HCT116 (cell line): ENCODE measurements at regions not wholly inside any gene's neighbourhood (a gene's known extent, or its start where the extent isn't known, plus 50 kb on each side); places are given as distances from the start of the nearest gene placed in this dataset.

Source experiments
- ATAC-seq: fragments of 200-7000 bp; cut with Tn5 transposase; 2 replicates; pipeline ENCODE4 v1.9.1; 2020; ENCODE audit warnings: mild to moderate bottlenecking, moderate library complexity
- BruUV-seq: library from RNA; stranded (reverse); fragments of 400-500 nt; replicated peaks from 2 replicates; lab custom pipeline; 2021; lab: Mats Ljungman, UMichigan
- CTCF ChIA-PET: fragments of 300-600 bp; sonication (Branson Sonifier 250); formaldehyde crosslinking; loops from one replicate; lab custom pipeline; 2021; ENCODE audit warnings: antibody characterized with exemption; lab: Charles Lee
- POLR2A ChIA-PET: fragments of 300-600, 350-600 bp; sonication (Branson Sonifier 250); formaldehyde crosslinking; loops from one replicate; lab custom pipeline; 2021; ENCODE audit warnings: antibody characterized with exemption; lab: Charles Lee
- RAD21 ChIA-PET, 2 experiments: fragments of 300-600 bp; sonication (Branson Sonifier 250); formaldehyde crosslinking; loops; one replicate each; lab custom pipeline; 2023; ENCODE audit warnings: low total read pairs in 2 of 2; ENCODE audit not compliant: uncharacterized antibody in 2 of 2, unreplicated experiment in 2 of 2, low non-redundant PET in 1 of 2; lab: Charles Lee
- DNase-seq: peaks from one replicate; pipeline ENCODE4 v3.0.0-alpha.2; 2010; ENCODE audit warnings: low read depth, low spot score
- H2AFZ ChIP-seq: fragments of 200-600 bp; shearing (Covaris generic), sonication (generic); 2 replicates; pipeline ENCODE4 v1.6.1; 2017; ENCODE audit warnings: low read depth, mixed run types, mixed read lengths, antibody characterized with exemption, low read length; ENCODE audit not compliant: poor library complexity, severe bottlenecking
- H3K27ac ChIP-seq: 2 replicates; pipeline ENCODE4 v1.5.1; 2012; ENCODE audit warnings: low read depth, low read length
- H3K27me3 ChIP-seq: fragments of 200-600 bp; sonication (generic); 2 replicates; pipeline ENCODE4 v1.6.1; 2016; ENCODE audit warnings: mixed run types, low read length, mixed read lengths; ENCODE audit not compliant: insufficient read depth
- H3K36me3 ChIP-seq, 2 experiments: fragments of 200-500 bp in 1 of 2; fragments of 200-600 bp in 1 of 2; sonication (Bioruptor generic) in 1 of 2; sonication (generic) in 1 of 2; 2 replicates each; pipeline versions ENCODE4 v1.5.1 to v1.6.1; 2014 to 2016; ENCODE audit warnings: low read length in 2 of 2, inconsistent platforms in 1 of 2, mixed read lengths in 1 of 2, mixed run types in 1 of 2; ENCODE audit not compliant: insufficient read depth in 2 of 2, control insufficient read depth in 1 of 2
- H3K4me1 ChIP-seq, 2 experiments: fragments of 200-600 bp in 1 of 2; sonication (generic) in 1 of 2; 2 replicates each; pipeline versions ENCODE4 v1.5.1 to v1.6.1; 2012 to 2017; ENCODE audit warnings: low read length in 2 of 2, inconsistent platforms in 1 of 2, mild to moderate bottlenecking in 1 of 2, mixed read lengths in 1 of 2, mixed run types in 1 of 2, moderate library complexity in 1 of 2; ENCODE audit not compliant: insufficient read depth in 2 of 2, control insufficient read depth in 1 of 2
- H3K4me2 ChIP-seq: fragments of 200-600 bp; sonication (generic); 2 replicates; pipeline ENCODE4 v1.6.1; 2017; ENCODE audit warnings: mixed run types, low read length, mixed read lengths
- H3K4me3 ChIP-seq, 2 experiments: fragments of 200-600 bp in 1 of 2; sonication (generic) in 1 of 2; replicated peaks in 1 of 2; 2 replicates each; pipeline ENCODE4 v1.5.1; 2011 to 2016; ENCODE audit warnings: low read length in 2 of 2, control low read depth in 1 of 2, low read depth in 1 of 2, mild to moderate bottlenecking in 1 of 2, mixed read lengths in 1 of 2, mixed run types in 1 of 2
- H3K79me2 ChIP-seq: fragments of 200-600 bp; sonication (generic); 2 replicates; pipeline ENCODE4 v1.6.1; 2017; ENCODE audit warnings: mild to moderate bottlenecking, mixed run types, low read length, moderate library complexity, mixed read lengths; ENCODE audit not compliant: insufficient read depth
- H3K9ac ChIP-seq: fragments of 200-600 bp; sonication (generic); 2 replicates; pipeline ENCODE4 v1.6.1; 2016; ENCODE audit warnings: low read length, mixed read lengths
- H3K9me2 ChIP-seq: fragments of 200-600 bp; sonication (generic), shearing (Covaris generic); 2 replicates; pipeline ENCODE4 v1.6.1; 2017; ENCODE audit warnings: mixed run types, mild to moderate bottlenecking, moderate library complexity; ENCODE audit not compliant: insufficient read depth
- H3K9me3 ChIP-seq, 2 experiments: fragments of 200-500 bp in 1 of 2; fragments of 200-600 bp in 1 of 2; sonication (Bioruptor generic) in 1 of 2; sonication (generic) in 1 of 2; 2 replicates each; pipeline ENCODE4 v1.6.1; 2014 to 2017; ENCODE audit warnings: low read length in 2 of 2, mixed read lengths in 2 of 2, inconsistent platforms in 1 of 2, low read depth in 1 of 2, mild to moderate bottlenecking in 1 of 2, mixed run types in 1 of 2, moderate library complexity in 1 of 2; ENCODE audit not compliant: control insufficient read depth in 1 of 2, insufficient read depth in 1 of 2
- H4K20me1 ChIP-seq: fragments of 200-600 bp; sonication (generic), shearing (Covaris generic); 2 replicates; pipeline ENCODE4 v1.6.1; 2017; ENCODE audit warnings: mixed run types, mild to moderate bottlenecking, moderate library complexity; ENCODE audit not compliant: insufficient read depth
- CBX3 ChIP-seq: IDR thresholded peaks from 2 replicates; pipeline ENCODE4 v1.6.1; 2012; ENCODE audit warnings: low read depth
- CEBPB ChIP-seq: IDR thresholded peaks from 2 replicates; pipeline ENCODE4 v1.6.1; 2012; ENCODE audit warnings: low read depth
- EZH2 ChIP-seq: fragments of 200-600 bp; sonication (generic); IDR thresholded peaks from 2 replicates; pipeline ENCODE4 v1.6.1; 2017; ENCODE audit warnings: antibody characterized with exemption, mixed run types
- EZH2phosphoT487 ChIP-seq: fragments of 200-600 bp; IDR thresholded peaks from 2 replicates; pipeline ENCODE4 v1.6.1; 2018; ENCODE audit warnings: antibody characterized with exemption, borderline replicate concordance
- FOSL1 ChIP-seq: IDR thresholded peaks from 2 replicates; pipeline ENCODE4 v1.6.1; 2012; ENCODE audit warnings: low read depth
- POLR2A ChIP-seq: IDR thresholded peaks from 2 replicates; pipeline ENCODE4 v1.7.0; 2011; ENCODE audit warnings: borderline replicate concordance; ENCODE audit not compliant: insufficient read depth, insufficient read length; ENCODE audit errors: extremely low read depth
- POLR2AphosphoS5 ChIP-seq: IDR thresholded peaks from 2 replicates; pipeline ENCODE4 v1.6.1; 2011; ENCODE audit warnings: mild to moderate bottlenecking, low read depth, low read length, moderate library complexity
- RAD21 ChIP-seq: IDR thresholded peaks from 2 replicates; pipeline ENCODE4 v1.6.1; 2012; ENCODE audit warnings: low read depth, mild to moderate bottlenecking
- REST ChIP-seq: IDR thresholded peaks from 2 replicates; pipeline ENCODE4 v1.6.1; 2012; ENCODE audit warnings: low read depth
- SP1 ChIP-seq: IDR thresholded peaks from 2 replicates; pipeline ENCODE4 v1.6.1; 2012; ENCODE audit warnings: low read depth
- SRF ChIP-seq: IDR thresholded peaks from 2 replicates; pipeline ENCODE4 v1.6.1; 2012; ENCODE audit warnings: low read depth
- TCF7L2 ChIP-seq: IDR thresholded peaks from 2 replicates; pipeline ENCODE4 v1.7.0; 2011; ENCODE audit warnings: borderline replicate concordance, inconsistent platforms; ENCODE audit not compliant: insufficient read depth, insufficient read length; ENCODE audit errors: extremely low read depth
- YY1 ChIP-seq: IDR thresholded peaks from 2 replicates; pipeline ENCODE4 v1.6.1; 2011; ENCODE audit warnings: low read length, low read depth, moderate library complexity, mild to moderate bottlenecking; ENCODE audit not compliant: insufficient replicate concordance; ENCODE audit errors: extremely low read depth
- ZFX ChIP-seq: fragments of 450-650 bp; IDR thresholded peaks from 2 replicates; pipeline ENCODE4 v1.6.1; 2017
- ZNF274 ChIP-seq: fragments of 200-500 bp; sonication (Bioruptor generic); IDR thresholded peaks from 2 replicates; pipeline ENCODE4 v1.6.1; 2014; ENCODE audit warnings: mild to moderate bottlenecking, low read depth, low read length, inconsistent platforms
- intact Hi-C: fragments of 100-400 bp; cut with micrococcal nuclease; formaldehyde crosslinking; loops from 2 replicates; pipeline ENCODE4 v1.10.0; 2022
- TF ChIP-seq, protein P1 (sequence below), 3 experiments: fragments of 200-600 bp in 1 of 3; sonication (generic) in 1 of 3; IDR thresholded peaks in 2 of 3; conservative IDR thresholded peaks in 1 of 3; 2 replicates each; pipeline ENCODE4 v1.5.1; 2012 to 2017; ENCODE audit warnings: low read depth in 2 of 3, low read length in 2 of 3, antibody characterized with exemption in 1 of 3, borderline replicate concordance in 1 of 3, control low read depth in 1 of 3, mild to moderate bottlenecking in 1 of 3, mixed read lengths in 1 of 3, mixed run types in 1 of 3, moderate library complexity in 1 of 3; ENCODE audit not compliant: insufficient read depth in 1 of 3

- TF ChIP-seq CEBPB = no peak
- TF ChIP-seq, protein P1, sequence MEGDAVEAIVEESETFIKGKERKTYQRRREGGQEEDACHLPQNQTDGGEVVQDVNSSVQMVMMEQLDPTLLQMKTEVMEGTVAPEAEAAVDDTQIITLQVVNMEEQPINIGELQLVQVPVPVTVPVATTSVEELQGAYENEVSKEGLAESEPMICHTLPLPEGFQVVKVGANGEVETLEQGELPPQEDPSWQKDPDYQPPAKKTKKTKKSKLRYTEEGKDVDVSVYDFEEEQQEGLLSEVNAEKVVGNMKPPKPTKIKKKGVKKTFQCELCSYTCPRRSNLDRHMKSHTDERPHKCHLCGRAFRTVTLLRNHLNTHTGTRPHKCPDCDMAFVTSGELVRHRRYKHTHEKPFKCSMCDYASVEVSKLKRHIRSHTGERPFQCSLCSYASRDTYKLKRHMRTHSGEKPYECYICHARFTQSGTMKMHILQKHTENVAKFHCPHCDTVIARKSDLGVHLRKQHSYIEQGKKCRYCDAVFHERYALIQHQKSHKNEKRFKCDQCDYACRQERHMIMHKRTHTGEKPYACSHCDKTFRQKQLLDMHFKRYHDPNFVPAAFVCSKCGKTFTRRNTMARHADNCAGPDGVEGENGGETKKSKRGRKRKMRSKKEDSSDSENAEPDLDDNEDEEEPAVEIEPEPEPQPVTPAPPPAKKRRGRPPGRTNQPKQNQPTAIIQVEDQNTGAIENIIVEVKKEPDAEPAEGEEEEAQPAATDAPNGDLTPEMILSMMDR (IDR thresholded peaks at IDR 0.05 in 2 of 3, conservative IDR thresholded peaks at IDR 0.05 in 1 of 3; ENCODE audit: borderline replicate concordance in 1 of 3, insufficient read depth in 1 of 3, low read depth in 2 of 3, low read length in 2 of 3) = no peak
- TF ChIP-seq EZH2phosphoT487 = no peak
- TF ChIP-seq YY1 = no peak
- no peak for TF ChIP-seq CBX3
- TF ChIP-seq, all 23 proteins: peak for 0
Measured at GRCh38 chr13:95499811-95500712, 52.5 kb upstream of the CLDN10 start (continued).

DNA sequence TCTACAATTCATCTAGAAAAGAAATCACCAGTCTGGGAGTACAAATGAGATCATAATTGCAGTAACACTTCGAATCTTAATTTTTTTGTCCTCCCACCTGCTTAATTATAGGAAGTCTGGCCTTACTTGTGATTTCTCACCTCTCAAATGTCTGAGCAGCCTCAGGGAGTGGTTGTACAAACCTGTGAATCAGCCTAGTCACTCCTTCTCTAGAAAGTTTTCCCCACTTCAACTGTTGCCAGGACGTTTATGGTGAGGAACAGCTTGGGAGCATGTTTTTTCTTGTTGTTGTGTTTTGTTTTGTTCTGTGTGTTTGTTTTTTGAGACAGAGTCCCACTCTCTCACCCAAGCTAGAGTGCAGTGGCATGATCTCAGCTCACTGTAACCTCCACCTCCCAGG is 50.3 kb upstream of the CLDN10 start:
- CTCF ChIA-PET = no interaction called here

More for the DNA sequence above, 50.3 kb upstream of the CLDN10 start:
- Histone ChIP-seq H3K9me3 (no peaks in the 10 kb centered on the region), H3K4me3 (no peak overlapping the region), H3K9me2 (no peaks in the 10 kb centered on the region), H3K9ac (no peak overlapping the region), H3K79me2 (no peaks in the 10 kb centered on the region), H3K27me3 (no peaks in the 10 kb centered on the region), H4K20me1 (no peaks in the 10 kb centered on the region), H2AFZ (no peak overlapping the region), H3K36me3 (no peaks in the 10 kb centered on the region), H3K27ac (no peak overlapping the region), H3K4me2 (no peak overlapping the region), H3K4me1 (no peaks in the 10 kb centered on the region)
- RAD21 ChIA-PET = no interaction called here
- ATAC-seq (no peak), DNase-seq (no peak)
- POLR2A ChIA-PET = no interaction called here
- no TSS peak for BruUV-seq
- intact Hi-C loops = no loop called here
- no peak for TF ChIP-seq REST
- TF ChIP-seq, protein P1 (IDR thresholded peaks at IDR 0.05 in 2 of 3, conservative IDR thresholded peaks at IDR 0.05 in 1 of 3; ENCODE audit: borderline replicate concordance in 1 of 3, insufficient read depth in 1 of 3, low read depth in 2 of 3, low read length in 2 of 3) = no peak
- TF ChIP-seq YY1 = no peak
- no peak for TF ChIP-seq TCF7L2
- no peak for TF ChIP-seq FOSL1
- TF ChIP-seq POLR2AphosphoS5 = no peak
- no peak for TF ChIP-seq POLR2A
- no peak for TF ChIP-seq EZH2
- no peak for TF ChIP-seq RAD21
- no peak for TF ChIP-seq CEBPB
- TF ChIP-seq EZH2phosphoT487 = no peak
- no peak for TF ChIP-seq ZNF274
- TF ChIP-seq SRF = no peak
- TF ChIP-seq SP1 = no peak
- TF ChIP-seq ZFX = no peak
